Activated CD4-positive, alpha-beta T cell treated with anti-CD3 and anti-CD28 coated beads for 36 hours (primary cell): ENCODE measurements at regions not wholly inside any gene's neighbourhood (a gene's known extent, or its start where the extent isn't known, plus 50 kb on each side); places are given as distances from the start of the nearest gene placed in this dataset.

Source experiments
- ATAC-seq: fragments of 200-7000 bp; cut with Tn5 transposase; one replicate; pipeline ENCODE4 v1.10.0; 2021; ENCODE audit warnings: mild to moderate bottlenecking, moderate library complexity
- CTCF ChIA-PET: fragments of 350-600 bp; sonication (Branson Sonifier 250); formaldehyde crosslinking; loops from one replicate; lab custom pipeline; 2021; ENCODE audit warnings: antibody characterized with exemption; lab: Charles Lee
- POLR2A ChIA-PET: fragments of 350-600 bp; sonication (Branson Sonifier 250); formaldehyde crosslinking; loops from one replicate; lab custom pipeline; 2021; ENCODE audit warnings: antibody characterized with exemption, inconsistent platforms; lab: Charles Lee
- DNase-seq: peaks from one replicate; pipeline ENCODE4 v3.0.0-alpha.2; 2020
- H3K27ac Mint-ChIP-seq: one replicate; pipeline ENCODE4 v1.8.0; 2021; ENCODE audit warnings: mixed read lengths
- H3K27me3 Mint-ChIP-seq: one replicate; pipeline ENCODE4 v1.8.0; 2021; ENCODE audit warnings: mixed read lengths
- H3K36me3 Mint-ChIP-seq: one replicate; pipeline ENCODE4 v1.8.0; 2021; ENCODE audit warnings: low read depth, mixed read lengths
- H3K4me1 Mint-ChIP-seq: one replicate; pipeline ENCODE4 v1.8.0; 2021; ENCODE audit warnings: mixed read lengths
- H3K4me3 Mint-ChIP-seq: one replicate; pipeline ENCODE4 v1.8.0; 2021; ENCODE audit warnings: mild to moderate bottlenecking, moderate library complexity, mixed read lengths
- H3K9me3 Mint-ChIP-seq: one replicate; pipeline ENCODE4 v1.8.0; 2021; ENCODE audit warnings: low read depth, mixed read lengths
- intact Hi-C, 2 experiments: fragments of 100-400 bp; cut with DNase I in 1 of 2; cut with micrococcal nuclease in 1 of 2; formaldehyde crosslinking; loops; one replicate each; pipeline versions ENCODE4 v1.14.2 to v1.15.1; 2022 to 2024; cut with DNase I, micrococcal nuclease

- no peak for ATAC-seq
These were observed 84.4 kb upstream of the SLC5A12 start for GRCh38 chr11:26806219-26806618.

GRCh38 chr11:26820739-26821138 is 98.9 kb upstream of the SLC5A12 start:
- Mint-ChIP-seq H3K27me3 (no peaks in the 10 kb centered on the region), H3K9me3 (peaks cover 22% of the 10 kb centered on the region), H3K4me1 (no peaks in the 10 kb centered on the region), H3K36me3 (no peaks in the 10 kb centered on the region), H3K27ac (no peak overlapping the region), H3K4me3 (no peak overlapping the region)
- POLR2A ChIA-PET = no interaction called here
- DNase-seq (no peak), ATAC-seq (no peak)
- CTCF ChIA-PET = no interaction called here
- intact Hi-C loops = no loop called here

More at GRCh38 chr11:26806219-26806618, 84.4 kb upstream of the SLC5A12 start:
- Mint-ChIP-seq H3K9me3 (peaks cover 7% of the 10 kb centered on the region), H3K4me3 (no peak overlapping the region), H3K27ac (no peak overlapping the region), H3K36me3 (no peaks in the 10 kb centered on the region), H3K4me1 (no peaks in the 10 kb centered on the region), H3K27me3 (no peaks in the 10 kb centered on the region)
- POLR2A ChIA-PET = no interaction called here
- intact Hi-C loops = no loop called here
- DNase-seq = no peak
- CTCF ChIA-PET = no interaction called here

- Mint-ChIP-seq H3K36me3 (no peaks in the 10 kb centered on the region), H3K4me3 (no peak overlapping the region), H3K27me3 (no peaks in the 10 kb centered on the region), H3K9me3 (peaks cover 17% of the 10 kb centered on the region), H3K27ac (no peak overlapping the region), H3K4me1 (no peaks in the 10 kb centered on the region)
- DNase-seq = no peak
- CTCF ChIA-PET = no interaction called here
- intact Hi-C loops = no loop called here
- POLR2A ChIA-PET = no interaction called here
- ATAC-seq = no peak
These were observed 102.1 kb upstream of the SLC5A12 start for GRCh38 chr11:26823963-26824362.

GRCh38 chr11:26827567-26828081 is 105.8 kb upstream of the SLC5A12 start:
- POLR2A ChIA-PET = no interaction called here
- Mint-ChIP-seq H3K9me3 (peaks cover 17% of the 10 kb centered on the region), H3K27ac (no peak overlapping the region), H3K36me3 (no peaks in the 10 kb centered on the region), H3K27me3 (no peaks in the 10 kb centered on the region), H3K4me1 (no peaks in the 10 kb centered on the region), H3K4me3 (no peak overlapping the region)
- ATAC-seq (no peak), DNase-seq (no peak)
- intact Hi-C loops = no loop called here
- CTCF ChIA-PET = no interaction called here

- Mint-ChIP-seq H3K4me1 (no peaks in the 10 kb centered on the region), H3K9me3 (peaks cover 15% of the 10 kb centered on the region), H3K27ac (no peak overlapping the region), H3K4me3 (no peak overlapping the region), H3K36me3 (no peaks in the 10 kb centered on the region), H3K27me3 (no peaks in the 10 kb centered on the region)
- CTCF ChIA-PET = no interaction called here
- ATAC-seq = no peak
- DNase-seq = no peak
- POLR2A ChIA-PET = no interaction called here
- intact Hi-C loops = no loop called here
These were observed 106.4 kb upstream of the SLC5A12 start for GRCh38 chr11:26828288-26828687.

- CTCF ChIA-PET = no interaction called here
- Mint-ChIP-seq H3K9me3 (peaks cover 6% of the 10 kb centered on the region), H3K4me3 (no peak overlapping the region)
These were observed 108.4 kb upstream of the SLC5A12 start for GRCh38 chr11:26830218-26830617.

GRCh38 chr11:26830757-26831156 is 108.9 kb upstream of the SLC5A12 start:
- intact Hi-C loops = no loop called here
- H3K27me3 Mint-ChIP-seq = no peaks in the 10 kb centered on the region
- no peaks in the 10 kb centered on the region for H3K4me1 Mint-ChIP-seq
- peaks cover 4% of the 10 kb centered on the region for H3K9me3 Mint-ChIP-seq
- ChIA-PET CTCF (interaction anchor here (0.6 kb wide), 1 partner anchor 576 kb away, joined by 3 read pairs; no protein-coding TSS in a partner anchor), POLR2A (no interaction called here)
- H3K36me3 Mint-ChIP-seq = no peaks in the 10 kb centered on the region
- H3K4me3 Mint-ChIP-seq = no peak overlapping the region
- no peak overlapping the region for H3K27ac Mint-ChIP-seq
- ATAC-seq (no peak), DNase-seq (no peak)

More at GRCh38 chr11:26830218-26830617, 108.4 kb upstream of the SLC5A12 start:
- H3K27me3 Mint-ChIP-seq = no peaks in the 10 kb centered on the region
- DNase-seq (no peak), ATAC-seq (no peak)
- no peaks in the 10 kb centered on the region for H3K4me1 Mint-ChIP-seq
- no peaks in the 10 kb centered on the region for H3K36me3 Mint-ChIP-seq
- POLR2A ChIA-PET = no interaction called here
- intact Hi-C loops = no loop called here
- no peak overlapping the region for H3K27ac Mint-ChIP-seq

- Mint-ChIP-seq H3K9me3 (peaks cover 5% of the 10 kb centered on the region), H3K4me1 (no peaks in the 10 kb centered on the region), H3K27me3 (no peaks in the 10 kb centered on the region), H3K4me3 (no peak overlapping the region), H3K36me3 (no peaks in the 10 kb centered on the region), H3K27ac (no peak overlapping the region)
- intact Hi-C loops = no loop called here
- DNase-seq (no peak), ATAC-seq (no peak)
- ChIA-PET CTCF (no interaction called here), POLR2A (no interaction called here)
These were observed 112.7 kb upstream of the SLC5A12 start for GRCh38 chr11:26834601-26835000.

- Mint-ChIP-seq H3K4me3 (no peak overlapping the region), H3K27ac (no peak overlapping the region), H3K4me1 (no peaks in the 10 kb centered on the region), H3K36me3 (no peaks in the 10 kb centered on the region), H3K27me3 (no peaks in the 10 kb centered on the region), H3K9me3 (peaks cover 2% of the 10 kb centered on the region)
- intact Hi-C loops = no loop called here
- DNase-seq (no peak), ATAC-seq (no peak)
- ChIA-PET CTCF (no interaction called here), POLR2A (no interaction called here)
These were observed 113.8 kb upstream of the SLC5A12 start for GRCh38 chr11:26835611-26836010.

- ATAC-seq (no peak), DNase-seq (no peak)
- H3K4me1 Mint-ChIP-seq = no peaks in the 10 kb centered on the region
- H3K9me3 Mint-ChIP-seq = peaks cover 2% of the 10 kb centered on the region
- POLR2A ChIA-PET = no interaction called here
- CTCF ChIA-PET = no interaction called here
- H3K27ac Mint-ChIP-seq = no peak overlapping the region
- H3K36me3 Mint-ChIP-seq = no peaks in the 10 kb centered on the region
- H3K27me3 Mint-ChIP-seq = no peaks in the 10 kb centered on the region
- no peak overlapping the region for H3K4me3 Mint-ChIP-seq
- intact Hi-C loops = no loop called here
These were observed 115.3 kb upstream of the SLC5A12 start for GRCh38 chr11:26837154-26837553.

GRCh38 chr11:26839911-26840698 is 118.2 kb upstream of the SLC5A12 start:
- POLR2A ChIA-PET = no interaction called here
- no peak for DNase-seq
- Mint-ChIP-seq H3K4me1 (no peaks in the 10 kb centered on the region), H3K27me3 (no peaks in the 10 kb centered on the region), H3K9me3 (peaks cover 2% of the 10 kb centered on the region), H3K36me3 (no peaks in the 10 kb centered on the region), H3K27ac (no peak overlapping the region), H3K4me3 (no peak overlapping the region)
- intact Hi-C loops = no loop called here
- CTCF ChIA-PET = no interaction called here
- ATAC-seq = no peak

GRCh38 chr11:26841818-26842473 is 120.1 kb upstream of the SLC5A12 start:
- Mint-ChIP-seq H3K9me3 (peaks cover 2% of the 10 kb centered on the region), H3K4me1 (no peaks in the 10 kb centered on the region), H3K27ac (no peak overlapping the region), H3K4me3 (no peak overlapping the region), H3K27me3 (no peaks in the 10 kb centered on the region), H3K36me3 (no peaks in the 10 kb centered on the region)
- CTCF ChIA-PET = no interaction called here
- ATAC-seq (no peak), DNase-seq (no peak)
- intact Hi-C loops = no loop called here
- POLR2A ChIA-PET = no interaction called here
